ENCODE measurements at regions not wholly inside any gene's neighbourhood (a gene's known extent, or its start where the extent isn't known, plus 50 kb on each side); places are given as distances from the start of the nearest gene placed in this dataset.

- ChIA-PET RAD21 (ENCODE audit: low non-redundant PET in 1 of 2, low total read pairs in 2 of 2, uncharacterized antibody in 2 of 2, unreplicated experiment in 2 of 2) (no interaction called here), POLR2A (no interaction called here), CTCF (no interaction called here)
- no peaks in the 10 kb centered on the region for H3K9me2 ChIP-seq (ENCODE audit: insufficient read depth)
- intact Hi-C loops (cut with micrococcal nuclease), result loop anchor here (5.0 kb wide), 3 partner anchors 135 to 595 kb away; no protein-coding TSS in a partner anchor
- no peak overlapping the region for H3K4me3 ChIP-seq (replicated peaks in 1 of 2; ENCODE audit: low read depth in 1 of 2, low read length in 2 of 2)
- H3K79me2 ChIP-seq (ENCODE audit: insufficient read depth, low read length), result no peaks in the 10 kb centered on the region
- no peaks in the 10 kb centered on the region for H4K20me1 ChIP-seq (ENCODE audit: insufficient read depth)
- H3K4me1 ChIP-seq (ENCODE audit: control insufficient read depth in 1 of 2, insufficient read depth in 2 of 2, low read length in 2 of 2), result peaks cover 4 to 8% of the 10 kb centered on the region in 2 experiments; a peak in 3 of 4 replicates
- no peak for ATAC-seq
- no peak for DNase-seq (ENCODE audit: low read depth, low spot score)
- no peak overlapping the region for H2AFZ ChIP-seq (ENCODE audit: low read depth, low read length, poor library complexity, severe bottlenecking)
- no peaks in the 10 kb centered on the region for H3K36me3 ChIP-seq (ENCODE audit: control insufficient read depth in 1 of 2, insufficient read depth in 2 of 2, low read length in 2 of 2)
- H3K9ac ChIP-seq (ENCODE audit: low read length), result no peak overlapping the region
- TF ChIP-seq CBX3 (IDR thresholded peaks at IDR 0.05; ENCODE audit: low read depth) (no peak), SP1 (IDR thresholded peaks at IDR 0.05; ENCODE audit: low read depth) (no peak), ELF1 (IDR thresholded peaks at IDR 0.05; ENCODE audit: borderline replicate concordance, low read depth) (no peak), SRF (IDR thresholded peaks at IDR 0.05; ENCODE audit: low read depth) (no peak), SIN3A (IDR thresholded peaks at IDR 0.05; ENCODE audit: low read depth) (no peak), ZFX (IDR thresholded peaks at IDR 0.05) (no peak), POLR2AphosphoS5 (IDR thresholded peaks at IDR 0.05; ENCODE audit: low read depth, low read length) (no peak), EGR1 (IDR thresholded peaks at IDR 0.05; ENCODE audit: low read depth) (no peak), RAD21 (IDR thresholded peaks at IDR 0.05; ENCODE audit: low read depth) (no peak)
- H3K27me3 ChIP-seq (ENCODE audit: insufficient read depth, low read length), result no peaks in the 10 kb centered on the region
- H3K27ac ChIP-seq (ENCODE audit: low read depth, low read length), result no peak overlapping the region
- no peaks in the 10 kb centered on the region for H3K9me3 ChIP-seq (ENCODE audit: control insufficient read depth in 1 of 2, insufficient read depth in 1 of 2, low read depth in 1 of 2, low read length in 2 of 2)
- no TSS peak for BruUV-seq (replicated peaks)
- H3K4me2 ChIP-seq (ENCODE audit: low read length), result no peak overlapping the region
Measured at GRCh38 chr13:110817143-110817542, 97.7 kb downstream of the ANKRD10 start.

GRCh38 chr13:110818747-110819146, 96.1 kb downstream of the ANKRD10 start:
- Histone ChIP-seq H3K4me3 (replicated peaks in 1 of 2; ENCODE audit: low read depth in 1 of 2, low read length in 2 of 2) (no peak overlapping the region), H2AFZ (ENCODE audit: low read depth, low read length, poor library complexity, severe bottlenecking) (peak overlapping the region; percentile 63), H3K9me3 (ENCODE audit: control insufficient read depth in 1 of 2, insufficient read depth in 1 of 2, low read depth in 1 of 2, low read length in 2 of 2) (no peaks in the 10 kb centered on the region), H3K9ac (ENCODE audit: low read length) (no peak overlapping the region), H3K79me2 (ENCODE audit: insufficient read depth, low read length) (no peaks in the 10 kb centered on the region), H3K27ac (ENCODE audit: low read depth, low read length) (no peak overlapping the region), H3K4me2 (ENCODE audit: low read length) (no peak overlapping the region; the same call in 1 of the 2 replicates), H3K4me1 (ENCODE audit: control insufficient read depth in 1 of 2, insufficient read depth in 2 of 2, low read length in 2 of 2) (peaks cover 4 to 8% of the 10 kb centered on the region in 2 experiments; a peak in 3 of 4 replicates), H3K9me2 (ENCODE audit: insufficient read depth) (no peaks in the 10 kb centered on the region), H3K27me3 (ENCODE audit: insufficient read depth, low read length) (no peaks in the 10 kb centered on the region), H4K20me1 (ENCODE audit: insufficient read depth) (no peaks in the 10 kb centered on the region), H3K36me3 (ENCODE audit: control insufficient read depth in 1 of 2, insufficient read depth in 2 of 2, low read length in 2 of 2) (no peaks in the 10 kb centered on the region)
- intact Hi-C loops (cut with micrococcal nuclease), result loop anchor here (1.0 to 5.0 kb wide), 5 partner anchors 136 to 596 kb away; no protein-coding TSS in a partner anchor
- POLR2A ChIA-PET, result no interaction called here
- no TSS peak for BruUV-seq (replicated peaks)
- ATAC-seq, result no peak
- CTCF ChIA-PET, result interaction anchor here (1.0 kb wide), 2 partner anchors 138 to 225 kb away, joined by 5 read pairs; no protein-coding TSS in a partner anchor
- TF ChIP-seq MAX (IDR thresholded peaks at IDR 0.05) (no peak), ZNF274 (IDR thresholded peaks at IDR 0.05; ENCODE audit: low read depth, low read length) (no peak), ATF3 (IDR thresholded peaks at IDR 0.05) (no peak), EZH2 (IDR thresholded peaks at IDR 0.05) (no peak), SP1 (IDR thresholded peaks at IDR 0.05; ENCODE audit: low read depth) (no peak), EGR1 (IDR thresholded peaks at IDR 0.05; ENCODE audit: low read depth) (no peak), TCF7L2 (IDR thresholded peaks at IDR 0.05; ENCODE audit: borderline replicate concordance, extremely low read depth, insufficient read depth, insufficient read length) (no peak), ELF1 (IDR thresholded peaks at IDR 0.05; ENCODE audit: borderline replicate concordance, low read depth) (no peak), SIN3A (IDR thresholded peaks at IDR 0.05; ENCODE audit: low read depth) (no peak), CEBPB (IDR thresholded peaks at IDR 0.05; ENCODE audit: low read depth) (no peak), ZBTB33 (IDR thresholded peaks at IDR 0.05; ENCODE audit: extremely low read depth, insufficient replicate concordance, low read length) (no peak), POLR2AphosphoS5 (IDR thresholded peaks at IDR 0.05; ENCODE audit: low read depth, low read length) (no peak), POLR2A (IDR thresholded peaks at IDR 0.05; ENCODE audit: borderline replicate concordance, extremely low read depth, insufficient read depth, insufficient read length) (no peak)
- no peak for DNase-seq (ENCODE audit: low read depth, low spot score)
- RAD21 ChIA-PET (ENCODE audit: low non-redundant PET in 1 of 2, low total read pairs in 2 of 2, uncharacterized antibody in 2 of 2, unreplicated experiment in 2 of 2), result no interaction called here
